ENCODE measurements at regions not wholly inside any gene's neighbourhood (a gene's known extent, or its start where the extent isn't known, plus 50 kb on each side); places are given as distances from the start of the nearest gene placed in this dataset.
A peak's percentile ranks its signal among the peaks of the same experiment; 100 is the strongest.

- DNase-seq (ENCODE audit: low read depth), result no peak
- H3K4me3 ChIP-seq (ENCODE audit: control insufficient read depth, low read depth, low read length), result no peak overlapping the region
- no peak for TF ChIP-seq CTCF (conservative IDR thresholded peaks at IDR 0.05; ENCODE audit: control insufficient read depth, insufficient read depth, low read depth, low read length)
These were observed 55.5 kb upstream of the ST6GAL2 start for GRCh38 chr2:106941372-106941993.

GRCh38 chr2:106943468-106944200 is 57.7 kb upstream of the ST6GAL2 start:
- no peak for TF ChIP-seq CTCF (conservative IDR thresholded peaks at IDR 0.05; ENCODE audit: control insufficient read depth, insufficient read depth, low read depth, low read length)
- DNase-seq (ENCODE audit: low read depth), result no peak

GRCh38 chr2:106944215-106944614 is 58.2 kb upstream of the ST6GAL2 start:
- H3K4me3 ChIP-seq (ENCODE audit: control insufficient read depth, low read depth, low read length), result no peak overlapping the region
- DNase-seq (ENCODE audit: low read depth), result peak; percentile 65
- TF ChIP-seq CTCF (conservative IDR thresholded peaks at IDR 0.05; ENCODE audit: control insufficient read depth, insufficient read depth, low read depth, low read length), result no peak

More at GRCh38 chr2:106943468-106944200, 57.7 kb upstream of the ST6GAL2 start:
- no peak overlapping the region for H3K4me3 ChIP-seq (ENCODE audit: control insufficient read depth, low read depth, low read length)

GRCh38 chr2:106948540-106948939 is 62.6 kb upstream of the ST6GAL2 start:
- TF ChIP-seq CTCF (conservative IDR thresholded peaks at IDR 0.05; ENCODE audit: control insufficient read depth, insufficient read depth, low read depth, low read length), result no peak
- H3K4me3 ChIP-seq (ENCODE audit: control insufficient read depth, low read depth, low read length), result no peak overlapping the region
- no peak for DNase-seq (ENCODE audit: low read depth)

GRCh38 chr2:106953236-106953635 is 67.3 kb upstream of the ST6GAL2 start:
- peak; percentile 61 for DNase-seq (ENCODE audit: low read depth)
- TF ChIP-seq CTCF (conservative IDR thresholded peaks at IDR 0.05; ENCODE audit: control insufficient read depth, insufficient read depth, low read depth, low read length), result no peak
- no peak overlapping the region for H3K4me3 ChIP-seq (ENCODE audit: control insufficient read depth, low read depth, low read length)

GRCh38 chr2:106953779-106954178 is 67.8 kb upstream of the ST6GAL2 start:
- no peak for TF ChIP-seq CTCF (conservative IDR thresholded peaks at IDR 0.05; ENCODE audit: control insufficient read depth, insufficient read depth, low read depth, low read length)
- DNase-seq (ENCODE audit: low read depth), result peak; percentile 28
- H3K4me3 ChIP-seq (ENCODE audit: control insufficient read depth, low read depth, low read length), result no peak overlapping the region

All from fibroblast of mammary gland (primary cell).